K562 (cell line): ENCODE measurements at regions not wholly inside any gene's neighbourhood (a gene's known extent, or its start where the extent isn't known, plus 50 kb on each side); places are given as distances from the start of the nearest gene placed in this dataset.

ENCODE experiments used
- ATAC-seq: fragments of 200-7000 bp; cut with Tn5 transposase; 3 replicates; pipeline ENCODE4 v1.9.1; 2020; ENCODE audit warnings: moderate library complexity
- BruUV-seq: library from RNA; stranded (reverse); fragments of 400-500 nt; replicated peaks from 2 replicates; lab custom pipeline; 2021; lab: Mats Ljungman, UMichigan
- CTCF ChIA-PET: fragments of 300-600 bp; formaldehyde crosslinking; extraction: SDS; loops from one replicate; lab custom pipeline; 2021; ENCODE audit warnings: low intra/inter-chr PET ratio; lab: Yijun Ruan, JAX
- POLR2A ChIA-PET: fragments of 300-600, 350-650 bp; sonication (Branson Sonifier 250); formaldehyde crosslinking; extraction: SDS; loops from one replicate; lab custom pipeline; 2021; ENCODE audit warnings: antibody characterized with exemption, inconsistent platforms; lab: Yijun Ruan, JAX
- DNase-seq, 4 experiments: peaks; one replicate each; pipeline versions ENCODE4 v3.0.0 to v3.0.0-alpha.2; 2011 to 2018; ENCODE audit warnings: low spot score in 3 of 4, mixed read lengths in 3 of 4; ENCODE audit errors: extremely low read depth in 1 of 4
- FAIRE-seq: peaks from 2 replicates; lab custom pipeline; 2011; peaks lifted over from hg19 to GRCh38; lab: Jason Lieb, UNC
- H2AFZ ChIP-seq: 2 replicates; pipeline ENCODE4 v1.6.0; 2011; ENCODE audit warnings: low read depth, low read length, control low read depth, inconsistent platforms
- H3K27ac ChIP-seq: fragments of 200-600 bp; 3 replicates; pipeline ENCODE4 v1.8.0; 2011; ENCODE audit warnings: low read depth, mild to moderate bottlenecking, control low read depth, inconsistent platforms, low read length, moderate library complexity, mixed read lengths; ENCODE audit errors: extremely low read depth
- H3K27me3 ChIP-seq, 2 experiments: fragments of 300-600 bp in 1 of 2; 2 replicates in 1 of 2; 3 replicates in 1 of 2; pipeline versions ENCODE4 v1.6.0 to v1.8.0; 2011; ENCODE audit warnings: inconsistent platforms in 2 of 2, low read length in 2 of 2, mild to moderate bottlenecking in 1 of 2, mixed read lengths in 1 of 2, moderate library complexity in 1 of 2; ENCODE audit not compliant: control insufficient read depth in 2 of 2, insufficient read depth in 2 of 2
- H3K36me3 ChIP-seq: fragments of 300-600 bp; 3 replicates; pipeline ENCODE4 v1.8.0; 2011; ENCODE audit warnings: mild to moderate bottlenecking, low read length, inconsistent platforms; ENCODE audit not compliant: control insufficient read depth, insufficient read depth
- H3K4me1 ChIP-seq, 2 experiments: fragments of 200-600 bp in 1 of 2; replicated peaks in 1 of 2; 2 replicates in 1 of 2; 3 replicates in 1 of 2; pipeline versions ENCODE4 v1.5.1 to v1.8.0; 2011; ENCODE audit warnings: inconsistent platforms in 2 of 2, low read length in 2 of 2, mild to moderate bottlenecking in 1 of 2, mixed read lengths in 1 of 2, moderate library complexity in 1 of 2; ENCODE audit not compliant: control insufficient read depth in 2 of 2, insufficient read depth in 2 of 2
- H3K4me2 ChIP-seq: 2 replicates; pipeline ENCODE4 v1.6.1; 2011; ENCODE audit warnings: low read length, control low read depth, inconsistent platforms, mixed read lengths; ENCODE audit not compliant: insufficient read depth
- H3K4me3 ChIP-seq: fragments of 200-600 bp; sonication (generic), shearing (Covaris generic); 2 replicates; pipeline ENCODE4 v1.5.1; 2016; ENCODE audit warnings: control low read depth, inconsistent platforms
- H3K79me2 ChIP-seq: fragments of 200-600 bp; 3 replicates; pipeline ENCODE4 v1.8.0; 2011; ENCODE audit warnings: low read length, inconsistent platforms; ENCODE audit not compliant: control insufficient read depth, insufficient read depth
- H3K9ac ChIP-seq, 2 experiments: 2 replicates each; pipeline versions ENCODE4 v1.6.0 to v1.6.1; 2011; ENCODE audit warnings: low read depth in 2 of 2, low read length in 2 of 2, control low read depth in 1 of 2, inconsistent platforms in 1 of 2, mild to moderate bottlenecking in 1 of 2, mixed read lengths in 1 of 2; ENCODE audit not compliant: insufficient read depth in 1 of 2
- H3K9me1 ChIP-seq: one replicate; pipeline ENCODE4 v1.6.0; 2011; ENCODE audit warnings: inconsistent platforms, mild to moderate bottlenecking, low read length, moderate library complexity; ENCODE audit not compliant: control insufficient read depth, insufficient read depth
- H3K9me3 ChIP-seq: replicated peaks from 2 replicates; pipeline ENCODE4 v1.5.1; 2011; ENCODE audit warnings: low read depth, low read length, inconsistent platforms; ENCODE audit not compliant: control insufficient read depth, insufficient read depth
- H4K20me1 ChIP-seq: replicated peaks from 2 replicates; pipeline ENCODE4 v1.6.1; 2011; ENCODE audit warnings: low read length, inconsistent platforms, mixed read lengths; ENCODE audit not compliant: control insufficient read depth, insufficient read depth
- CBX5 ChIP-seq: IDR thresholded peaks from 2 replicates; pipeline ENCODE4 v1.6.1; 2014; ENCODE audit warnings: low read depth, borderline replicate concordance
- CC2D1A ChIP-seq: fragments of 450-650 bp; IDR thresholded peaks from 2 replicates; pipeline ENCODE4 v1.6.1; 2017; ENCODE audit warnings: mild to moderate bottlenecking
- HNRNPL ChIP-seq: fragments of 200-400 bp; formaldehyde crosslinking; IDR thresholded peaks from 2 replicates; pipeline ENCODE4 v1.6.1; 2017; ENCODE audit warnings: low read depth, mild to moderate bottlenecking, low read length
- LARP7 ChIP-seq: fragments of 450-650 bp; IDR thresholded peaks from 2 replicates; pipeline ENCODE4 v1.6.1; 2016
- MEF2D ChIP-seq: conservative IDR thresholded peaks from 2 replicates; pipeline ENCODE4 v1.6.1; 2016; ENCODE audit warnings: low read depth, missing genetic modification characterization, missing compliant biosample characterization
- NCOA2 ChIP-seq, 2 experiments: fragments of 450-650 bp; IDR thresholded peaks; 2 replicates each; pipeline ENCODE4 v1.6.1; 2018; ENCODE audit warnings: mild to moderate bottlenecking in 2 of 2, moderate library complexity in 1 of 2; ENCODE audit not compliant: partially characterized antibody in 2 of 2
- NFIC ChIP-seq: fragments of 450-650 bp; IDR thresholded peaks from 2 replicates; pipeline ENCODE4 v1.6.1; 2017; ENCODE audit warnings: mild to moderate bottlenecking, inconsistent platforms
- NR4A1 ChIP-seq, 2 experiments: fragments of 250-450 bp in 1 of 2; fragments of 450-650 bp in 1 of 2; sonication (Bioruptor Pico) in 1 of 2; IDR thresholded peaks; 2 replicates each; pipeline versions ENCODE4 v1.4.0 to v1.6.1; 2016 to 2020; ENCODE audit warnings: mild to moderate bottlenecking in 2 of 2, missing compliant biosample characterization in 1 of 2, missing genetic modification characterization in 1 of 2, moderate library complexity in 1 of 2
- OTX1 ChIP-seq: fragments of 450-650 bp; formaldehyde crosslinking; IDR thresholded peaks from 2 replicates; pipeline ENCODE4 v1.4.0; 2022; ENCODE audit warnings: mild to moderate bottlenecking
- SETDB1 ChIP-seq: IDR thresholded peaks from one replicate; pipeline ENCODE4 v1.6.1; 2012; ENCODE audit warnings: low read length, control low read depth, inconsistent platforms
- TARDBP ChIP-seq: fragments of 450-650 bp; IDR thresholded peaks from 2 replicates; pipeline ENCODE4 v1.6.1; 2016
- TCFL5 ChIP-seq: fragments of 250-450 bp; sonication (Bioruptor Pico); conservative IDR thresholded peaks from 2 replicates; pipeline ENCODE4 v1.6.1; 2021; ENCODE audit warnings: mild to moderate bottlenecking, moderate library complexity, matching md5 sums
- ZNF311 ChIP-seq: fragments of 250-450 bp; sonication (Bioruptor Pico); IDR thresholded peaks from 2 replicates; pipeline ENCODE4 v1.4.0; 2020; ENCODE audit warnings: mild to moderate bottlenecking, moderate library complexity
- ZNF766 ChIP-seq: fragments of 200-800 bp; sonication (Bioruptor generic); conservative IDR thresholded peaks from 2 replicates; pipeline ENCODE4 v1.6.1; 2016; ENCODE audit warnings: missing genetic modification characterization, missing compliant biosample characterization
- ZNF785 ChIP-seq: fragments of 250-450 bp; sonication (Bioruptor Pico); IDR thresholded peaks from 2 replicates; pipeline ENCODE4 v1.4.0; 2020; ENCODE audit warnings: mild to moderate bottlenecking
- WGBS: fragments of 100-300 bp; shearing (Covaris generic); methylation state at CpG from one replicate; pipeline ENCODE4 v1.1.6; 2016; ENCODE audit warnings: low coverage, mixed read lengths; ENCODE audit not compliant: insufficient coverage; ENCODE audit errors: missing lambda C conversion rate; 5-methylcytosine and 5-hydroxymethylcytosine counted together
- in situ Hi-C: fragments of 300-500 bp; cut with MboI; formaldehyde crosslinking; loops from 4 replicates; pipeline ENCODE4 v1.15.0; 2018; ENCODE audit warnings: inconsistent platforms, mixed read lengths
- intact Hi-C: fragments of 100-400 bp; cut with micrococcal nuclease; formaldehyde crosslinking; loops from 2 replicates; pipeline ENCODE4 v1.14.2; 2022
- TF ChIP-seq, protein P1 (sequence below), 2 experiments: fragments of 250-450 bp in 1 of 2; fragments of 450-650 bp in 1 of 2; sonication (Bioruptor Pico) in 1 of 2; IDR thresholded peaks; 2 replicates each; pipeline versions ENCODE4 v1.6.1 to v1.8.0; 2016 to 2021; ENCODE audit warnings: mild to moderate bottlenecking in 2 of 2, moderate library complexity in 2 of 2, missing compliant biosample characterization in 1 of 2, missing genetic modification characterization in 1 of 2
- TF ChIP-seq, protein P2 (sequence below): fragments of 450-650 bp; formaldehyde crosslinking; IDR thresholded peaks from 2 replicates; pipeline ENCODE4 v1.4.0; 2020; ENCODE audit warnings: mild to moderate bottlenecking, moderate library complexity
- TF ChIP-seq, protein P3 (sequence below): fragments of 250-450 bp; sonication (Bioruptor Pico); IDR thresholded peaks from 2 replicates; pipeline ENCODE4 v1.9.0; 2021; ENCODE audit warnings: mild to moderate bottlenecking

DNA sequence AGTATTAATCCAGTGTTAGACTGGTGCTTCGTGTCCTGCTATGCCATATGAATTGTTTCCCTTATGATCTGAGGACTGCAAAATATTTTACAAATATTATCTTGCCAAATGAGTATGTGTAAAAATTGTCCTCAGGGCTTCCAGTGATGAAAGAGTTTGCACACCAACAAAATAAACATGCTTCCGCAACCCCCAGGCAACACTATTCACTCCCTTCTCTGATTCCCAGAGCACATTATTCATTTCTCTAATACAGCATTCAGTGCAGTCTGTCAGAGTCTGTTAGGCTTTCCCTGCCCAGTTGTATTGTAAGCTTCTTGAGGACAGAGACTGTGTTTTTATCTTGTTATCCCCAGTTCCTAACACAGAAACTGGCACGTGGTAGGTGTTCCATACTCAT is 409.9 kb upstream of the C1orf87 start:
- CTCF ChIA-PET = no interaction called here
- FAIRE-seq (no peak), DNase-seq (no peak), ATAC-seq (no peak)
- 5% methylated on average over 3 of the region's 3 CpGs for WGBS
- Histone ChIP-seq H3K36me3 (no peaks in the 10 kb centered on the region), H3K79me2 (no peaks in the 10 kb centered on the region), H3K9me3 (no peaks in the 10 kb centered on the region), H3K27me3 (no peaks in the 10 kb centered on the region), H3K9me1 (no peaks in the 10 kb centered on the region), H3K27ac (no peak overlapping the region), H3K4me1 (no peaks in the 10 kb centered on the region), H4K20me1 (no peaks in the 10 kb centered on the region), H3K9ac (no peak overlapping the region), H3K4me2 (no peak overlapping the region), H3K4me3 (no peak overlapping the region), H2AFZ (no peak overlapping the region)
- intact Hi-C loops = no loop called here
- in situ Hi-C loops = no loop called here
- BruUV-seq = no TSS peak
- POLR2A ChIA-PET = no interaction called here
- TF ChIP-seq, protein P1, sequence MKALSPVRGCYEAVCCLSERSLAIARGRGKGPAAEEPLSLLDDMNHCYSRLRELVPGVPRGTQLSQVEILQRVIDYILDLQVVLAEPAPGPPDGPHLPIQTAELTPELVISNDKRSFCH (CRISPR knock-in tag; IDR thresholded peaks at IDR 0.05) = no peak
- TF ChIP-seq, protein P1 (tag; IDR thresholded peaks at IDR 0.05) = no peak
- TF ChIP-seq LARP7 = no peak
- no peak for TF ChIP-seq TARDBP
- TF ChIP-seq ZNF311 (CRISPR knock-in tag) = no peak
- no peak for TF ChIP-seq CBX5
- TF ChIP-seq MEF2D (tag) = no peak
- TF ChIP-seq ZNF766 = no peak
- TF ChIP-seq SETDB1 = no peak
- no peak for TF ChIP-seq NCOA2 (IDR thresholded peaks at IDR 0.05; ENCODE audit: partially characterized antibody in 2 of 2)
- no peak for TF ChIP-seq OTX1 (CRISPR knock-in tag)
- TF ChIP-seq ZNF785 (CRISPR knock-in tag) = no peak
- TF ChIP-seq, protein P2, sequence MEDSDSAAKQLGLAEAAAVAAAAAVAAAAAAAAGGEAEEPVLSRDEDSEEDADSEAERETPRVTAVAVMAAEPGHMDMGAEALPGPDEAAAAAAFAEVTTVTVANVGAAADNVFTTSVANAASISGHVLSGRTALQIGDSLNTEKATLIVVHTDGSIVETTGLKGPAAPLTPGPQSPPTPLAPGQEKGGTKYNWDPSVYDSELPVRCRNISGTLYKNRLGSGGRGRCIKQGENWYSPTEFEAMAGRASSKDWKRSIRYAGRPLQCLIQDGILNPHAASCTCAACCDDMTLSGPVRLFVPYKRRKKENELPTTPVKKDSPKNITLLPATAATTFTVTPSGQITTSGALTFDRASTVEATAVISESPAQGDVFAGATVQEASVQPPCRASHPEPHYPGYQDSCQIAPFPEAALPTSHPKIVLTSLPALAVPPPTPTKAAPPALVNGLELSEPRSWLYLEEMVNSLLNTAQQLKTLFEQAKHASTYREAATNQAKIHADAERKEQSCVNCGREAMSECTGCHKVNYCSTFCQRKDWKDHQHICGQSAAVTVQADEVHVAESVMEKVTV (CRISPR knock-in tag) = no peak
- no peak for TF ChIP-seq NFIC
- no peak for TF ChIP-seq CC2D1A
- TF ChIP-seq HNRNPL = no peak
- TF ChIP-seq TCFL5 (CRISPR knock-in tag) = no peak
- TF ChIP-seq NR4A1 (CRISPR knock-in tag; IDR thresholded peaks at IDR 0.05) = no peak
- TF ChIP-seq NR4A1 (tag; IDR thresholded peaks at IDR 0.05) = no peak
- TF ChIP-seq, protein P3, sequence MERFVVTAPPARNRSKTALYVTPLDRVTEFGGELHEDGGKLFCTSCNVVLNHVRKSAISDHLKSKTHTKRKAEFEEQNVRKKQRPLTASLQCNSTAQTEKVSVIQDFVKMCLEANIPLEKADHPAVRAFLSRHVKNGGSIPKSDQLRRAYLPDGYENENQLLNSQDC (CRISPR knock-in tag) = no peak
